ENCODE measurements at regions not wholly inside any gene's neighbourhood (a gene's known extent, or its start where the extent isn't known, plus 50 kb on each side); places are given as distances from the start of the nearest gene placed in this dataset.
A peak's percentile ranks its signal among the peaks of the same experiment; 100 is the strongest.

- no peak for DNase-seq (ENCODE audit: low spot score)
Observed at GRCh38 chr1:164949771-164950471, 390.9 kb downstream of the PBX1 start.

GRCh38 chr1:164948101-164948500 is 389.1 kb downstream of the PBX1 start:
- no peak for DNase-seq (ENCODE audit: low spot score)

DNA sequence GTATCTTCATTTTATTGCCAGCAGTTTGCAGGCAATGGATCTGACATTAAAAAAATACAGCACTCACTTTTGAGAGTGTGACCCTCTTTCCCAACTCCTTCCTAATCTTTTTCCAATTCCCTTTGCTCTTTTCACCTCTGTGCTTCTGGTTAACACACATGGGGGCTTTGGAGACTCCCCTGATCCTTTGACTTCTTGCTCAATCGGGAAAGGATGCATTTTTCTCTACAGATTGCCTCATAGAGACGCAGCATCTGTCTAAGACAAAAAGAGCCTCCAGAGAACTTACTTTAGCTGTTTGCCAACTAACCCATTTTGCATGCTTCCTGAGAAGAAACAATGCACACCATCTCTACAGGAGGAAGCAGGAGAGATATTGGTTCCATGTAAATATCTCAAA is 378.3 kb downstream of the PBX1 start:
- no peak for DNase-seq (ENCODE audit: low spot score)

DNA sequence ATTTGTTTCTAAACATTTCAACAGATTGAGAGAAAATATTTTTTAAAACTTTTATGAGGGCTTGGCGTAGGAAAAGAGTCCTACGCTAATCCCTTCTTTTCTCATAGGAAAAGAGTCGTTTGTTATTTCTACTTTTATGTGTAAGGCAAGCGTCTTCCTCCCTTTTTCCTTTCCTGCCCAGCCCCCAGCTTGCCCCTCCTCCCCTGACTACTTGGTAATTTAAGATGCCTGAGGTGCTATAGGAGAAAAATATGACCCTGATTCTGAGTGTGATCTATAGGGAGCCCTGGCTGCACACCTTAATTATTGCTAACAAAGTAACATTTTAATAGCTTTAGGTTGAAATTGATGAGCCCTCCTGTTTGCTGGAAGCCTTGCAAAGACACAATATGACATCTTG is 373.6 kb downstream of the PBX1 start:
- no peak for DNase-seq (ENCODE audit: low spot score)

- no peak for DNase-seq (ENCODE audit: low spot score)
Observed at GRCh38 chr1:164930833-164931232, 371.8 kb downstream of the PBX1 start.

- no peak for DNase-seq (ENCODE audit: low spot score)
Observed at GRCh38 chr1:164930241-164930640, 371.3 kb downstream of the PBX1 start.

- no peak for DNase-seq (ENCODE audit: low spot score)
Observed at GRCh38 chr1:164928232-164928812, 369.3 kb downstream of the PBX1 start.

DNA sequence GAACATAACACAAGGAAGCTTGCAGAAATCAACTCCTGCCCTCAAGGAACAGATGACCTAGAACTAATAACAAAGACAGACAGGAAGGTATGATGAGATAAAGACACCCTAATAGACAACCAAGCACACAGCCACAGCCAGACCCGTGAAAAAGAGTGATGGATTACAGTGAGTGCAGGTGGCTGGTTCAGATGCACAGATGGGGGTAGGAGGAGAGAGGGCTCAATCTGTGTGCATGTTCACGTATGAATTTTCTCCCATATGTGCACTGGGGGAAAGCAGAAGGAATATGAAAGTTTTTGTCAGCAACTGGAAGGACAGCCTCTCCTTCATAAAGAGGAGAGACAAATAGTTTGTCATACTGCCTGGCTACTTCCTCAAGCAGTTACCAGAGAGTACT is 367.1 kb downstream of the PBX1 start:
- no peak for DNase-seq (ENCODE audit: low spot score)

DNA sequence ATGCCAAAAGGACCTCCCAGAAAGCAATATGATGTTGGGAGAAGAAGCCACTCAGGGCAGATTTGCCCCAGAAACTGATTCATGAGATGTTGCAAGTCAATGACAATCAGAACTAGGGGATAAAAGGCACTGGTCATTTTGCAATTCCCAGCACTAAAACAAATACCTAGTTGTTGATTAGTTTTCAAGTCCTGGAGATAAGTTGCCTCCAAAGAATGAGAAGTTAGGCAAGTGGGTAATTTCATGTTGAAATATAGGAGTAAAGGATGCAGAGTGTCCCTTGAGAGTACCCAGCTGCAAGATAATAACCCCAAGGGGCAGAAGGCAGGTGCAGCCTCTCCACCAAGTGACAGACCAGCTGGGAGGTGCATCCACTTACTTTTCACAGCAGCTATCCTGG is 363.6 kb downstream of the PBX1 start:
- DNase-seq (ENCODE audit: low spot score): no peak

DNA sequence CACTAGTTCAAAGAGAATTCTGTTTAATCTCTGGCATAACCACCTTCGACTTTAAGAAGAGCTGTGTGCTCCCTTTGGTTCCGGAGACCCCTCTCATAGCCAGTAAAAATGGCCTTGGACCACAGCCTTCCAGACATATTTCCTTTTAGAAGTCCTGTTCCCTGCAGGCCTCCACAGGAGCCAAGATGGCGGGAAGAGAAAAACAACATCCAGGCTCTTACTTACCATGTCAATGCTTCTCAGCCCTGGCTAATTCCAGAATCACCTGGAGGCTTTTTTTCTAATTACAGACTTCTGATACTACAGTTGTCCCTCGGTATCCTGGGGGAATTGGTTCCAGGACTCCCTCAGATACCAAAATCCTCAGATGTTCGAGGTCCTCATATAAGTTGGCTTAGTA is 362.5 kb downstream of the PBX1 start:
- DNase-seq (ENCODE audit: low spot score): no peak

GRCh38 chr1:164918140-164918539 is 359.2 kb downstream of the PBX1 start:
- no peak for DNase-seq (ENCODE audit: low spot score)

- DNase-seq (ENCODE audit: low spot score): peak; percentile 64
Observed at GRCh38 chr1:164914208-164914607, 355.2 kb downstream of the PBX1 start.

GRCh38 chr1:164912290-164912689 is 353.3 kb downstream of the PBX1 start:
- no peak for DNase-seq (ENCODE audit: low spot score)

- DNase-seq (ENCODE audit: low spot score): no peak
Observed at GRCh38 chr1:164910671-164911070, 351.7 kb downstream of the PBX1 start.

DNA sequence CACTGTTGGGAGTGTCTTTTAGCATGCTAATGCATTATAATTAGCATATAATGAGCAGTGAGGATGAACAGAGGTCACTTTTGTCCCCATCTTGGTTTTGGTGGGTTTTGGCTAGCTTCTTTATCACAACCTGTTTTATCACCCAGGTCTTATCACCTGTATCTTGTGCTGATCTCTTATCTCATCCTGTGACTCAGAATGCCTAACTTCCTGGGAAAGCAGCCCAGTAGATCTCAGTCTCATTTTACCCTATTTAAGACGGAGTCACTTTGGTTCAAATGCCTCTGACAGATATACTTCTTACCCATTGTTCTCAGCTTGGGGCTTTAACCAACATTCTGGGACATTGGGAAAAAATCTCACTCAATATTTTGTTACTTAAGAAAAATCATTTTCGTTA is 348.7 kb downstream of the PBX1 start:
- no peak for DNase-seq (ENCODE audit: low spot score)

- DNase-seq (ENCODE audit: low spot score): no peak
Observed at GRCh38 chr1:164905869-164906268, 346.9 kb downstream of the PBX1 start.

- DNase-seq (ENCODE audit: low spot score): no peak
Observed at GRCh38 chr1:164902491-164902890, 343.5 kb downstream of the PBX1 start.
